ENCODE measurements at regions not wholly inside any gene's neighbourhood (a gene's known extent, or its start where the extent isn't known, plus 50 kb on each side); places are given as distances from the start of the nearest gene placed in this dataset.

- DNase-seq (ENCODE audit: low read depth, low spot score): no peak
- H3K36me3 Mint-ChIP-seq (ENCODE audit: low read depth): no peaks in the 10 kb centered on the region
- peaks cover 2% of the 10 kb centered on the region for H3K9me3 Mint-ChIP-seq
- no peak overlapping the region for H3K4me3 Mint-ChIP-seq
- no peaks in the 10 kb centered on the region for H3K27me3 Mint-ChIP-seq (ENCODE audit: low read depth)
- peaks cover 19% of the 10 kb centered on the region for H3K4me1 Mint-ChIP-seq
- no peak overlapping the region for H3K27ac Mint-ChIP-seq (ENCODE audit: unreplicated experiment)
- TF ChIP-seq, protein P1, sequence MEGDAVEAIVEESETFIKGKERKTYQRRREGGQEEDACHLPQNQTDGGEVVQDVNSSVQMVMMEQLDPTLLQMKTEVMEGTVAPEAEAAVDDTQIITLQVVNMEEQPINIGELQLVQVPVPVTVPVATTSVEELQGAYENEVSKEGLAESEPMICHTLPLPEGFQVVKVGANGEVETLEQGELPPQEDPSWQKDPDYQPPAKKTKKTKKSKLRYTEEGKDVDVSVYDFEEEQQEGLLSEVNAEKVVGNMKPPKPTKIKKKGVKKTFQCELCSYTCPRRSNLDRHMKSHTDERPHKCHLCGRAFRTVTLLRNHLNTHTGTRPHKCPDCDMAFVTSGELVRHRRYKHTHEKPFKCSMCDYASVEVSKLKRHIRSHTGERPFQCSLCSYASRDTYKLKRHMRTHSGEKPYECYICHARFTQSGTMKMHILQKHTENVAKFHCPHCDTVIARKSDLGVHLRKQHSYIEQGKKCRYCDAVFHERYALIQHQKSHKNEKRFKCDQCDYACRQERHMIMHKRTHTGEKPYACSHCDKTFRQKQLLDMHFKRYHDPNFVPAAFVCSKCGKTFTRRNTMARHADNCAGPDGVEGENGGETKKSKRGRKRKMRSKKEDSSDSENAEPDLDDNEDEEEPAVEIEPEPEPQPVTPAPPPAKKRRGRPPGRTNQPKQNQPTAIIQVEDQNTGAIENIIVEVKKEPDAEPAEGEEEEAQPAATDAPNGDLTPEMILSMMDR (conservative IDR thresholded peaks at IDR 0.05): no peak
Measured at GRCh38 chr4:67346654-67347053, 198.6 kb downstream of the CENPC start.

GRCh38 chr4:67344594-67345380 lies 200.5 kb downstream of the CENPC start:
- Mint-ChIP-seq H3K36me3 (ENCODE audit: low read depth) (no peaks in the 10 kb centered on the region), H3K27ac (ENCODE audit: unreplicated experiment) (no peak overlapping the region), H3K9me3 (peaks cover 2% of the 10 kb centered on the region), H3K27me3 (ENCODE audit: low read depth) (no peaks in the 10 kb centered on the region), H3K4me1 (peaks cover 19% of the 10 kb centered on the region), H3K4me3 (no peak overlapping the region)
- no peak for DNase-seq (ENCODE audit: low read depth, low spot score)
- TF ChIP-seq, protein P1 (conservative IDR thresholded peaks at IDR 0.05): no peak

DNA sequence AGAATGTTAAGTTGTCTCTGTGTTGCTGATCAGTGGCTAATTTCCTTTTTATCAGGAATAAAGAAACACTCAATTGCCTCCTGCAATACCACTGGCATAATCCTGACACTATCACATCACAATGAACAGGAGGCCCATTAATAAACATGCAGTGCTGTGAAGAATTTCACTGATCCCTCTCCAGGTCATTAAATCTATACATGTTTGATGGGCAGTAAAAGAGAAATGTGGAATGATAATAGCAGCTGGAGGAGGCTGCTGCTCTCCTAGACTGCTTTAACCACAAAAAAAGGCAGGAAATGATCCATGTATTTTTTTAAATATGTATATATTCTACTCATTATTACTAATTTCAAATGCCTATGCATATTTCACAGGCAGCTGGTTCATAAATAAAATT lies 202.1 kb downstream of the CENPC start:
- no peak for DNase-seq (ENCODE audit: low read depth, low spot score)
- peaks cover 2% of the 10 kb centered on the region for H3K9me3 Mint-ChIP-seq
- no peaks in the 10 kb centered on the region for H3K36me3 Mint-ChIP-seq (ENCODE audit: low read depth)
- no peak overlapping the region for H3K27ac Mint-ChIP-seq (ENCODE audit: unreplicated experiment)
- H3K27me3 Mint-ChIP-seq (ENCODE audit: low read depth): no peaks in the 10 kb centered on the region
- H3K4me1 Mint-ChIP-seq: peaks cover 10% of the 10 kb centered on the region
- H3K4me3 Mint-ChIP-seq: no peak overlapping the region
- TF ChIP-seq, protein P1 (conservative IDR thresholded peaks at IDR 0.05): no peak

- DNase-seq (ENCODE audit: low read depth, low spot score): no peak
- Mint-ChIP-seq H3K27ac (ENCODE audit: unreplicated experiment) (no peak overlapping the region), H3K27me3 (ENCODE audit: low read depth) (no peaks in the 10 kb centered on the region), H3K4me1 (peaks cover 10% of the 10 kb centered on the region), H3K36me3 (ENCODE audit: low read depth) (no peaks in the 10 kb centered on the region), H3K9me3 (no peaks in the 10 kb centered on the region), H3K4me3 (no peak overlapping the region)
- TF ChIP-seq, protein P1 (conservative IDR thresholded peaks at IDR 0.05): no peak
Measured at GRCh38 chr4:67342291-67342690, 203.0 kb downstream of the CENPC start.

DNA sequence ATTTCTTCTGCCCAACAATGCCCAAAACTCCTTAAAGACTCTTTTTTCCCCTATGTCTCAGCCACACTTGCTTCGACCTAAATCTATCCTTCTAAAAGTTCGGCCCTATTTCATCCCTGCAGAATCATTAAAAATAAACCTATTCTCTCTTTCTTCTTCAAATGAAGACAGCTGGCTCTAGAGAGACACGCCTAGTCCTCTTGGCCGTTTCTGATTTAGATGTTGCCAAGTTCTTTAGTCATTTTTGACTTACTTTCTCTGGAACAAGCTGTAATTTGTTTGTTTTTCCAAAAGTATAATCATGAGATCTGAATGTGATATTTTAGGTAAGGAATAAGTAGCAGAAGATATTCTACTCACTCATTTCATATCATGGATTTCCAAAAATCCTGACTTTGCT lies 211.6 kb downstream of the CENPC start:
- H3K9me3 Mint-ChIP-seq: no peaks in the 10 kb centered on the region
- no peak overlapping the region for H3K4me3 Mint-ChIP-seq
- TF ChIP-seq, protein P1 (conservative IDR thresholded peaks at IDR 0.05): no peak
- H3K27ac Mint-ChIP-seq (ENCODE audit: unreplicated experiment): no peak overlapping the region
- H3K4me1 Mint-ChIP-seq: no peaks in the 10 kb centered on the region
- DNase-seq (ENCODE audit: low read depth, low spot score): no peak
- H3K36me3 Mint-ChIP-seq (ENCODE audit: low read depth): no peaks in the 10 kb centered on the region
- peaks cover 2% of the 10 kb centered on the region for H3K27me3 Mint-ChIP-seq (ENCODE audit: low read depth)
